ENCODE measurements at regions not wholly inside any gene's neighbourhood (a gene's known extent, or its start where the extent isn't known, plus 50 kb on each side); places are given as distances from the start of the nearest gene placed in this dataset.

- no peak for DNase-seq
These were observed 52.3 kb upstream of the SNTG2 start for GRCh38 chr2:898319-898718.

- DNase-seq = no peak
These were observed 53.6 kb upstream of the SNTG2 start for GRCh38 chr2:897091-897490.

GRCh38 chr2:893311-893710 lies 57.3 kb upstream of the SNTG2 start:
- no peak for DNase-seq

GRCh38 chr2:892892-893291 lies 57.8 kb upstream of the SNTG2 start:
- no peak for DNase-seq

GRCh38 chr2:892401-892800 lies 58.2 kb upstream of the SNTG2 start:
- no peak for DNase-seq

GRCh38 chr2:891734-892133 lies 58.9 kb upstream of the SNTG2 start:
- no peak for DNase-seq

GRCh38 chr2:890791-891190 lies 59.9 kb upstream of the SNTG2 start:
- no peak for DNase-seq

GRCh38 chr2:890214-890613 lies 60.4 kb upstream of the SNTG2 start:
- no peak for DNase-seq

- DNase-seq = no peak
These were observed 61.6 kb upstream of the SNTG2 start for GRCh38 chr2:888906-889566.

- DNase-seq = no peak
These were observed 62.3 kb upstream of the SNTG2 start for GRCh38 chr2:888211-888801.

GRCh38 chr2:887639-888038 lies 63.0 kb upstream of the SNTG2 start:
- DNase-seq = no peak

- DNase-seq = no peak
These were observed 64.3 kb upstream of the SNTG2 start for GRCh38 chr2:886072-887022.

- DNase-seq = no peak
These were observed 65.2 kb upstream of the SNTG2 start for GRCh38 chr2:885230-886071.

- no peak for DNase-seq
These were observed 66.6 kb upstream of the SNTG2 start for GRCh38 chr2:883803-884748.

- DNase-seq = no peak
These were observed 67.3 kb upstream of the SNTG2 start for GRCh38 chr2:883260-883802.

- no peak for DNase-seq
These were observed 69.3 kb upstream of the SNTG2 start for GRCh38 chr2:881204-881918.

GRCh38 chr2:880201-880970 lies 70.3 kb upstream of the SNTG2 start:
- no peak for DNase-seq

- DNase-seq = no peak
These were observed 71.1 kb upstream of the SNTG2 start for GRCh38 chr2:879540-879939.

GRCh38 chr2:878245-878930 lies 72.3 kb upstream of the SNTG2 start:
- no peak for DNase-seq
